Thyroid gland (tissue), 4 donors: ENCODE measurements at regions not wholly inside any gene's neighbourhood (a gene's known extent, or its start where the extent isn't known, plus 50 kb on each side); places are given as distances from the start of the nearest gene placed in this dataset.

Experiments
- CTCF ChIP-seq, 6 experiments: fragments of 200-600 bp in 3 of 6; fragments of 450-650 bp in 3 of 6; sonication (generic) in 3 of 6; IDR thresholded peaks; one replicate each; pipeline ENCODE4 v1.5.1; 2016 to 2019; ENCODE audit warnings: antibody characterized with exemption in 6 of 6, mild to moderate bottlenecking in 2 of 6, inconsistent platforms in 1 of 6, moderate library complexity in 1 of 6
- POLR2A ChIP-seq, 2 donors: fragments of 450-650 bp; IDR thresholded peaks; one replicate each; pipeline ENCODE4 v1.6.1; 2017; ENCODE audit warnings: antibody characterized with exemption in 2 of 2, mild to moderate bottlenecking in 2 of 2, moderate library complexity in 1 of 2

GRCh38 chr2:161059388-161059787 is 100.8 kb upstream of the TANK start:
- no peak for TF ChIP-seq CTCF (IDR thresholded peaks at IDR 0.05)
- no peak for TF ChIP-seq POLR2A (IDR thresholded peaks at IDR 0.05)
